Activated CD8-positive, alpha-beta T cell treated with anti-CD3 and anti-CD28 coated beads for 36 hours (primary cell): ENCODE measurements at regions not wholly inside any gene's neighbourhood (a gene's known extent, or its start where the extent isn't known, plus 50 kb on each side); places are given as distances from the start of the nearest gene placed in this dataset.

ENCODE experiments used
- ATAC-seq: fragments of 200-7000 bp; cut with Tn5 transposase; one replicate; pipeline ENCODE4 v1.10.0; 2021; ENCODE audit warnings: mild to moderate bottlenecking, moderate library complexity
- CTCF ChIA-PET: fragments of 350-600 bp; sonication (Branson Sonifier 250); formaldehyde crosslinking; loops from one replicate; lab custom pipeline; 2021; ENCODE audit warnings: antibody characterized with exemption; lab: Charles Lee
- POLR2A ChIA-PET: fragments of 350-600 bp; sonication (Branson Sonifier 250); formaldehyde crosslinking; loops from one replicate; lab custom pipeline; 2021; ENCODE audit warnings: antibody characterized with exemption; lab: Charles Lee
- DNase-seq: peaks from one replicate; pipeline ENCODE4 v3.0.0-alpha.2; 2020
- H3K27ac Mint-ChIP-seq: one replicate; pipeline ENCODE4 v1.8.0; 2021; ENCODE audit warnings: mild to moderate bottlenecking, mixed read lengths
- H3K27me3 Mint-ChIP-seq: one replicate; pipeline ENCODE4 v1.8.0; 2021; ENCODE audit warnings: mixed read lengths
- H3K36me3 Mint-ChIP-seq: one replicate; pipeline ENCODE4 v1.8.0; 2021; ENCODE audit warnings: low read depth, mixed read lengths
- H3K4me1 Mint-ChIP-seq: one replicate; pipeline ENCODE4 v1.8.0; 2021; ENCODE audit warnings: low read depth, mixed read lengths
- H3K4me3 Mint-ChIP-seq: one replicate; pipeline ENCODE4 v1.8.0; 2021; ENCODE audit warnings: mild to moderate bottlenecking, moderate library complexity, mixed read lengths
- H3K9me3 Mint-ChIP-seq: one replicate; pipeline ENCODE4 v1.8.0; 2021; ENCODE audit warnings: mixed read lengths
- intact Hi-C: fragments of 100-400 bp; cut with micrococcal nuclease; formaldehyde crosslinking; loops from one replicate; pipeline ENCODE4 v1.10.0; 2022
- TF ChIP-seq, protein P1 (sequence below): fragments of 200-600 bp; IDR thresholded peaks from one replicate; pipeline ENCODE4 v1.8.0; 2022; ENCODE audit warnings: antibody characterized with exemption, mild to moderate bottlenecking

DNA sequence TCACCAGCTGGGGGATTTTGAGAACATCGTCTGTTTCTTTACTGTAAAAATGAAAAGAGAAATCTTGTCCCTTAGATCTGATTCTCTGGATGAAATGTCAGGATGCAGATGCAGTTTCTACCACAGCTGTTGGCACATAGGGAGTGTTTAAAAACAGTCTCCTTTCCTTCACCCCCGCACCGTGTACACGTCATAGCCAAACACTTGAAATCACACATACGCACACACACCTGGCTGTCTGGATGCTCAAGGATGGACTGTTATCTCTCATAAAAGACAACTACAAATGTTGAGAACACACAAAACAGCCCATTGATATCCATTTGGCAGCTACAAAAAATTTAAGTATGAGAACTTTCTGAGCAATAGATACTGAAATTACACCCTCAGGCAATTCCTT, 275.8 kb upstream of the CLNK start:
- no peaks in the 10 kb centered on the region for H3K36me3 Mint-ChIP-seq
- H3K27me3 Mint-ChIP-seq: peaks cover 2% of the 10 kb centered on the region
- POLR2A ChIA-PET: no interaction called here
- H3K4me1 Mint-ChIP-seq: peaks cover 4% of the 10 kb centered on the region
- TF ChIP-seq, protein P1, sequence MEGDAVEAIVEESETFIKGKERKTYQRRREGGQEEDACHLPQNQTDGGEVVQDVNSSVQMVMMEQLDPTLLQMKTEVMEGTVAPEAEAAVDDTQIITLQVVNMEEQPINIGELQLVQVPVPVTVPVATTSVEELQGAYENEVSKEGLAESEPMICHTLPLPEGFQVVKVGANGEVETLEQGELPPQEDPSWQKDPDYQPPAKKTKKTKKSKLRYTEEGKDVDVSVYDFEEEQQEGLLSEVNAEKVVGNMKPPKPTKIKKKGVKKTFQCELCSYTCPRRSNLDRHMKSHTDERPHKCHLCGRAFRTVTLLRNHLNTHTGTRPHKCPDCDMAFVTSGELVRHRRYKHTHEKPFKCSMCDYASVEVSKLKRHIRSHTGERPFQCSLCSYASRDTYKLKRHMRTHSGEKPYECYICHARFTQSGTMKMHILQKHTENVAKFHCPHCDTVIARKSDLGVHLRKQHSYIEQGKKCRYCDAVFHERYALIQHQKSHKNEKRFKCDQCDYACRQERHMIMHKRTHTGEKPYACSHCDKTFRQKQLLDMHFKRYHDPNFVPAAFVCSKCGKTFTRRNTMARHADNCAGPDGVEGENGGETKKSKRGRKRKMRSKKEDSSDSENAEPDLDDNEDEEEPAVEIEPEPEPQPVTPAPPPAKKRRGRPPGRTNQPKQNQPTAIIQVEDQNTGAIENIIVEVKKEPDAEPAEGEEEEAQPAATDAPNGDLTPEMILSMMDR: no peak
- no peak for ATAC-seq
- H3K4me3 Mint-ChIP-seq: no peak overlapping the region
- CTCF ChIA-PET: no interaction called here
- no peaks in the 10 kb centered on the region for H3K9me3 Mint-ChIP-seq
- no peak overlapping the region for H3K27ac Mint-ChIP-seq
- intact Hi-C loops: no loop called here
- DNase-seq: no peak

DNA sequence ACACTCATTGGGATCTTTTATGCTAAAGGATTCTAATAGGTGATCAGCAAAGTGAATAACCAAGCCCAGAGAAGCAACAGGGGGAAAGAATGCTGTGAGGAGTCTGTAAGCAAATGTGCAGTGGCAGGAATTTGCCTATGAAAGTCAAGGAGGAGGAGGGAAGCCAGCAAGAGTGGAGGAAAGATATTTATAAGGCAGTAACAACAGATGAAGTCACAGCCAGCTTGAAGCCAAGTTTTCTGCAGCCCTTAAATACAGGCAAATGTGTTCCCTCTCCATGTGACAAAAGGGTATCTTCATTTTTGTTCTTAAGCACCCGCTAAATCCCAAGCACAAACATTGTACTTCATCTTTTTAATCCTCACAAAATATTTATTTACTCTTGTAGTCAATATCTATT, 275.0 kb upstream of the CLNK start:
- H3K4me3 Mint-ChIP-seq: no peak overlapping the region
- ATAC-seq (no peak), DNase-seq (no peak)
- TF ChIP-seq, protein P1: no peak
- ChIA-PET CTCF (no interaction called here), POLR2A (no interaction called here)
- intact Hi-C loops: loop anchor here (10.0 kb wide), 1 partner anchor 225 kb away; no protein-coding TSS in a partner anchor
- H3K9me3 Mint-ChIP-seq: no peaks in the 10 kb centered on the region
- H3K27me3 Mint-ChIP-seq: peaks cover 2% of the 10 kb centered on the region
- no peaks in the 10 kb centered on the region for H3K36me3 Mint-ChIP-seq
- no peak overlapping the region for H3K27ac Mint-ChIP-seq
- H3K4me1 Mint-ChIP-seq: peaks cover 10% of the 10 kb centered on the region

DNA sequence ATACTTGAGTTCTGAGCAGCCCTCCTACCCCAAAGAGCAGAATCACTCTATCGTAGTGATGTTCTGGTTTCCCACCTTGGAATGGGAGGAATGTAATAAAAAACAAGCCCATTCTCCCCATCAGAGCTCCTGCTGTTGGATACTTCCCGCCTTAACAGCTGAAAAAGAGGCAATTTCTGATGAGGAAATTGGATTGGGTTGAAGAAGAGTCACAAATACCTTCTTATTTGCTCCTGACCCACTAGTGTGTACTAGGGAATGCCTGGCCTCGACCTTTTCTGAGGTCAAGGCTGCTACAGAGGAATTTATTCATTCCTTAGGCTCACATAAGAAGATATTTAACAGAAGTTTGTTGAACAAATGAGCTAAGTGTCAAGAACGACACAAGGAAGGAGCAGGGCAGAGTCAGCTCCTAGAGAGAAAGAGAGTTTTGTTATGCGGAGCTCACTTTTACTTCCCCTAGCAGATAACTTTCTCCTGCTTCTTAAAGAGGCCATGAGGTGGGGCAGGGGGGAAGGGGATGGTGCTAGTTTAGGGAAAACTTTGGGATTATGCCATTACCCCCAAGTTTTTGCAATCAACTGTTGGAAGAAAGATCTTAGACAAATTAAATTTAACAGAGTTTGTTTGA, 273.8 kb upstream of the CLNK start:
- ATAC-seq (no peak), DNase-seq (no peak)
- Mint-ChIP-seq H3K4me1 (peaks cover 12% of the 10 kb centered on the region), H3K27ac (no peak overlapping the region), H3K4me3 (no peak overlapping the region), H3K27me3 (peaks cover 2% of the 10 kb centered on the region), H3K9me3 (no peaks in the 10 kb centered on the region), H3K36me3 (no peaks in the 10 kb centered on the region)
- intact Hi-C loops: loop anchor here (10.0 kb wide), 1 partner anchor 224 kb away; no protein-coding TSS in a partner anchor
- CTCF ChIA-PET: no interaction called here
- POLR2A ChIA-PET: no interaction called here
- TF ChIP-seq, protein P1: no peak

DNA sequence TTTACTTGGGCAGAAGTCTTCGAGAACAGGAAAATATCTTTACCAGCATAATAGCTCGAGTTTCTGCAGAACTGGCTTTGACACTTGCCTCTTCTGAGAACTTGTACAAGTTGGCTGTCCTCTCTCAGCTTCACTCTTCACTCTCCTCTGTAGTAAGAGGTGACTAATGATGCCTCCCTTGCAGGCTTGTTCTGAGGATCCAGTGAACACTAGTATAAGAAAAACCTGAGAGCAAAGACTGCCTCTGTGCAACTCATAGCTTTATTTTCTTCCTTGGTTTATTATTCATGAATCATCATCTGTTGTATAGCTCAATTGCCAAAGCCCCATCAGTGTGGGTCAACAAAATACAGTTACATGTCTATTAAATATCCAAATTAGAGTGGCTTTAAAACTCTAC, 266.7 kb upstream of the CLNK start:
- H3K4me3 Mint-ChIP-seq: no peak overlapping the region
- H3K36me3 Mint-ChIP-seq: no peaks in the 10 kb centered on the region
- H3K27me3 Mint-ChIP-seq: no peaks in the 10 kb centered on the region
- H3K27ac Mint-ChIP-seq: no peak overlapping the region
- peaks cover 2% of the 10 kb centered on the region for H3K9me3 Mint-ChIP-seq
- TF ChIP-seq, protein P1: no peak
- DNase-seq: no peak
- H3K4me1 Mint-ChIP-seq: peaks cover 12% of the 10 kb centered on the region
- ATAC-seq: no peak
- POLR2A ChIA-PET: no interaction called here
- intact Hi-C loops: loop anchor here (10.0 kb wide), 1 partner anchor 217 kb away; no protein-coding TSS in a partner anchor
- CTCF ChIA-PET: no interaction called here

DNA sequence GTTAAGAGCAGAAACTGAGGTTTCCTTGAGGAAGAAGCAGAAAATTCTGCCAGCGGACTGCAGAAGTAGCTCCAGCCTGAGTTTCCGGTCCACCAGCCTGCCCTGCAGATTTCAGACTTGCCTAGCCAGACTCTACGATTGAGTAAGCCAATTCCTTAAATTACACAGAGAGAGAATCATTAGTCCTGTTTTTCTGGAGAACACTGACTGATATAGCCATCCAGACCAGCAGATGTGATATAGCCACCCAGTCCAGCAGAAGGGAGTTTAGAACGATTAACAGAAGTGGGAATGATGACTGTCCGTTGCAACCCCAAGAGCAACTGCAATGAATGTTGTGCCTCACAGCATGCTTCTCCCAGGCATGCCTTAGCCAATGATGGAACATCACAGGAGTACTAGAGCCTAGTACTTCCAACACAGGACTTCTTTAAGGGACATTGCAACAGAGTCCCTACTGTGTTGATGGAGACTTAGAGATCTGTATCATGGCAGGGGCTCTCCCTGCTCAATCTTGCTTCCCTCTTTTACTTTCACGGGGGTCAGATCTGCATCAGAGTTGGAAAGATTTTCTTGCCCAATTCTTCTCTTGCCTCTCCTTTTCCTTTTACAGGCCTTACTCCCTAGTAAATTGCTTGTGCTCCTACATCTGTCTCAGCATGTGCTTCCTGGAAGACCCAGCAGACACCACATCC, 264.6 kb upstream of the CLNK start:
- ChIA-PET POLR2A (no interaction called here), CTCF (no interaction called here)
- TF ChIP-seq, protein P1: no peak
- Mint-ChIP-seq H3K27me3 (no peaks in the 10 kb centered on the region), H3K4me3 (no peak overlapping the region), H3K36me3 (no peaks in the 10 kb centered on the region), H3K27ac (no peak overlapping the region), H3K4me1 (no peaks in the 10 kb centered on the region), H3K9me3 (peaks cover 2% of the 10 kb centered on the region)
- ATAC-seq (no peak), DNase-seq (no peak)
- intact Hi-C loops: no loop called here
